HuH-7 (cell line): ENCODE measurements at regions not wholly inside any gene's neighbourhood (a gene's known extent, or its start where the extent isn't known, plus 50 kb on each side); places are given as distances from the start of the nearest gene placed in this dataset.

Experiments
- DNase-seq: peaks from one replicate; pipeline ENCODE4 v3.0.0; 2011; ENCODE audit warnings: low spot score

DNA sequence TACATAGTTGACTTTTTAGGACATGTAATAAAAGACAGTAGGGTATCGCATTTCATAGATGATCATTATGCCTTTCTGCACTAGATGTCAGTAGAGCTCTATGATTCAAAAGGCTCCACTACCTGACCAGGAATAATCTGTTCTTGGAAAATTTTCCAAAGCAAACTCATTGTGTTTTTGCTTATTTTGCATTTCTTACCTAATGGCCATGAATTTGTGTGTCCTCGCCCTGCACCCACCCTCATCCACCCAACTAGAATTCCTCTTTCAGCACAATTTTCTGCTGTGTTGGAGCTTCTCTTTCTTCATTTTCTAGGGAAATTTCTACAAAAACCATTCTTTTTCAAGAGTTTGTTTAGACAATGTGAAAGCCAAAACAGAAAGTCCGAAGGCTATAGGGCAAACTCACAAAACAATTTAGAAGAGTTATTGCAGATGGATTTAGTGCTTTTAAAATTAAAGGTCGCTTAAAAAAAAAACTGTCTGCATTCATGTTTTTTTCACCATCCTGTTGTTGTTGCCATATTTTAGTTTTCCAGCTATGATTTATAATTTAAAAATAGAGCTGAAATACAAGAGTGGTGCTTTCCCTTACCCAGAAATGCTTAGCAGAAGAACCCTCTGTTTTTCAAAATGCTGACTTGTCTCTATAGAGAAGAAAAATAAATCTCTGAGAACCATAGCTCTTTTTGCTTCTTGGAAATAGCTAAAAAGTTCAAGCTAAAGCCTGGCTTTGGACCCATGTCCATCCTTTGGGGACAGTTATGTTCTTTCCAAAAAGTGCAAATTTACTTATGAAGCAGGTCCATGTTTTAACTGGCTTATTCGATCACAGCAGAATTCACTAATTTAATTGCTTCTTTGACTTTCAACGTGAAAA is 183.7 kb downstream of the SPATA18 start:
- peak; percentile 63 for DNase-seq

DNA sequence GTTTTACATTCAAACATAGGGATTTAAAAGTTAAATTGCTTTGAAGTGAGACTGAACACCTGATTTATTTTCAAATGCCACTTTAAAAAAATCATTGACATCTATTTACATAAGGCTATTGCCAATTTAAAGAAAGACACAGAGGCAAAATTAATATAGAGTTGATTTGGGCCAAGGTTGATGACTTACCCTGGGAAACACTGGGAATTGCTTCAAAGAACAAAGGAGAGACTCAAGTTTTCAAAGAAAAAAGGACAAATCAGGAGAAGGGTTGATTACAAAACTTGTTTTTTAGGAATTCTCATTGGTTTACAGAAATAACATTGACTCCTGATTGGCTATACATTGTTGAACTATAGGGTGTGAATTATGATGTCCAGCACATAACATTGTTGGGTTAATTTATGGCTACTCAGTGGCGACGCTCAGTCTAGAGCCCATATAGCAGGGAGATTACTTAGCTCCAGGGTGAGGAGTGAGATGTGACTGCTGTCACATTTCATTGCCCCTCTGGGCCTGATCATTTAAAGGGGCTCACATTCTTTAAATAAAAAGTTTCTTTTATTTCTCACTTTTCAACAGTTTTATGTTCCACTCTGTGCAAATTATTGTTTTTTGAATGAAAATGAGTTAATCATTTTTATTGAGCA is 184.6 kb downstream of the SPATA18 start:
- DNase-seq = no peak

DNA sequence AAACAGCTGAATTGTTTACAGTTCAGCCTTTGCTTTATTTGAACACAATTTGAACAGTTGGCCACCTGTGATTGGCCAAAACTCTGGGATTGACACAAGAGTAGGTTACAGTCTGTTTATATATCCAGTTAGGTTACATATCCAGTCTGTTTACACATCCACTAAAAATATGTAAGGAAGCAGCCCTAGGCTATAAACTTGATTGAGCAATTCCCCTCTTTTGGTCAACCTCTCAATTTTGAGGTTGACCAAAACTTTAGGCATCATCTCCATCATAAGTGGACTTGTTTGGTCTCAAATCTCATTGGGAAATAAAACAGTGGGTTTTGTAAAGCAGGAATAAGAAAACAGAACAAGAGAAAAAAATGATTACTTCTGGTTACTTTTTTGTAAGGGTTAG is 190.8 kb downstream of the SPATA18 start:
- DNase-seq = no peak

DNA sequence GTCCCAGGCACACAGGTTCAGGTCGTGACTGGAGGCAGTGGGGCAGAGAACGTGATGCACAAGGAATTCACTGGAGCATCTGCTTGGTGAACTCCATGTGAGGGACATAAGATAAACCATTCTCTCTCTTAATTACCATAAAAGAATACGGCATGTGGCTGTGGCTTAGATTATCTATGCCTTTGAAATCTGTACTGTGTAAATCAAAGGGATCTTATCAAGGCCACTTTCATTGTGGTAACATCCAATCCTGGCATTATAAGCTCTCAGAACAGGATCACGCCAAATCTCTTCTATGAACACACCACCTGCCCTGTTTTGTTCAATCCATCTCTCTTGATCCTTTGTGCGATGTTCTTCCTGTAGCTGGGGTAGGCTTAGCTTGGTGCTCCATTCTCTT is 192.3 kb downstream of the SPATA18 start:
- no peak for DNase-seq

DNA sequence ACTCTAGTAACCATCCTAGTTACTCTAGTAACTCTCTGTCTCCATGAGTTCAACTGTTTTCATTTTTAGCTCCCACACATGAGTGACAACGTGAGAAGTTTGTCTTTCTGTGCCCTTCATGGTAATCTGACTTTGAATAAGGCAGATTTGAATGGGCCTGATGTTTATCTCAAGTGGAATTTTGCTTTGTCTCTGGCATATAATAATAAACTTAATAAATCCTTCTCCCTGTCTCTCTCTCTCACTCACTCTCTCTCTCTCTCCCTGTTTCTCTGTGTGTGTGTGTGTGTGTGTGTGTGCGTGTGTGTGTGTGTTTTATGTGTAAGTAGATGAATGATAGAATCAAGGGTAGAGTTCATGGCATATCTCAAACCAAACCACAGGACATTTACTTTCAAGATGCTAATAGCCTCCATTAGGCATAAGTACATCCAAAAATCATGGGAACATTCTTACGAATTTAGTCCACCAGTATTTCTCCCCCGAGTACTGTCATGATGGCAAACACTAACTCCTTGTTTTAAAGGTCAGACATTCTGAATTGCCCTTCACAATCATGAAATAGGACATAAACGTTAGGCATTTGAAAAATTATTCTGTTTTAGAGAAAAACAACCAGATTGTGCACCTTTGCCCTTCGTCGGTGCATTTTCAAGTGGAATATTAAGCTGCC is 193.1 kb downstream of the SPATA18 start:
- DNase-seq = no peak

DNA sequence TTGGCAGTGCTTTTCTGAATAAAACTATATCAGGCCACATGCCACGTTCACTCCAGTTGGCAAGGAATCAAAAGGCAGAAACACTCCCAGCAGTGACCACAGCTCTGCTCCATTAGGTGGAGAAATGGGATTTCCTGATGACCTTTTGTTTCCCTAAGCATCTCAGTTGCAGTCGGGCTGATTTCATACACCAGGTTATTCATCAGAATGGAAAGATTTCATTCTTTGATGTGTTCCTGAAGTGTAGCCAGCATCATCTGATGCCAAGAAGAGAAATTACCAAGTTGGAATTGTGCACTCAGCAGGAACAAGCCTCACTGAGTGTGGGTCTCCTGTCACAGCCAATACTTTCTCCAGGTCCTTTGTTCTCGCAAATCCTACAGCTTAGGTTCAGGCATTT is 193.7 kb downstream of the SPATA18 start:
- DNase-seq = no peak

DNA sequence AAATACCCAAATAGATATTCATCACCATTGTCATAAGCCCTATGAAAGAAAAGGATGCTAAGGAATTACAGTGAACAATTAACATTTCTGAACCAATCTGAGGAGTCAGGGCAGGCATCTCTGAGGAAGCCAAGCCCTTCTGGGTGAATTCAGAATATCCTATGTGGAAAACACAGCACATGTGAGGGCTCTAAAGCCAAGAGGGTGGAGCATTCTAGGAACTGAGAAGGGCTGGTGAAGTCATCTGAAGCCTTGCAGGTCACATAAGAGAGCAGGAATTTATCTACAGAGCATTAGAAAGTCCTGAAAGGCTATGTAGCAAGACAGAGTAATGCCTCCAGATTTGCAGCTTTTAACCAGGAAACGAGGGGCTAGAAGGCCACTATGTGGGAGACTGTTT is 195.7 kb downstream of the SPATA18 start:
- DNase-seq = no peak

DNA sequence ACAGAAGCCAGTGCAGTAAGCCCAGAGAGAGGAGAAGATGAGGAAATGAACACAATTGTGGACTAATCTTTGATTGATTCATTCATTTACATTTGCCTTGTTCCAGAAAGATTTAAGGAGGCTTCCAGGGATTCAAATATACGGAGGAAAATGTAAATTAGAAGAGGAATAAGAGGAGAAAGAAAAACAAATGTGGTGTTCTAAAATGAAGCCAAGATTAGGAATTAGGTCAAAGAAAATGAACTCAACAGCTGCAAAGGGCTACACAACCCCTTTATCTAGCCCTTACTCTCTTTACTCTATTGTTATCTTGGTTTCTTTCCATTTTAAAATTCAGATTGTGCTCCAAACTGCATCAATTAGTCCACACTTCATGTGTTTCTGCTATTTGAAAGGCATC is 196.8 kb downstream of the SPATA18 start:
- DNase-seq = no peak

DNA sequence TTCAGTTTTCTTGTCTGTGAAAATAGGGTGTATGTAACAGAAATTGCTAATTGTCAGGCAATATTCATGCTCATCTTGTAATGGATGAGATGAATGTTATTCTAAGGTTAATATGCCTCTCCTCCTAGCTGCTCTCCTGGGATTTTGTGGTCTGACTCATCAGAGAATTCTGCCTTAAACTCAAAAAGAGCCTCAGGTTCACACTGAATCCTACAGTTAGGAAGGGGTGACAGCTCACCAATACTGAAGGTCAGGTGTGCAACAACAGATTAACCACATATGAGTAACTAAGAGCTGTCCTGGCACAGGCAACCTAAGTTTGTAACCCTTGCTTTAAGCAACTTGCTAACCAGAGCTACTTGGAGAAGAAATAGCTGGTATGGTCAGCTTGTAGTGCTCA is 197.7 kb downstream of the SPATA18 start:
- no peak for DNase-seq

DNA sequence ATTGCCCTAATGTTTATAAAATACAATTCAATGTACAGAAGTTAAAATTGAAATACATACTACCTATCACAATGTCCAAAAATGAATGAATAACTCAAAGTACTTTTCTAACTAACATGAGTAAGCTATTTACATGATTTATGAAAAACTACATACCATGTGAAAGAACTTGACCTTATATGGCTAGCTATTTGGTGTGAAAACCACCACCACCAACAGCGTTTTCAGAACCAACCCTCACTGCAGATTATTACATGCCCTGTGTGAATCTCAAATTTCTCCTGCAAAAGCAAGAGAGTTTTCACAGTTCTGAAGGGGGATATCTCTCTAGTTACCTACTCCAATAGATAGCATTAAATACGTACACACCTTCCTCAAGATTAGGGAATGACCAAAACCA is 198.5 kb downstream of the SPATA18 start:
- no peak for DNase-seq

DNA sequence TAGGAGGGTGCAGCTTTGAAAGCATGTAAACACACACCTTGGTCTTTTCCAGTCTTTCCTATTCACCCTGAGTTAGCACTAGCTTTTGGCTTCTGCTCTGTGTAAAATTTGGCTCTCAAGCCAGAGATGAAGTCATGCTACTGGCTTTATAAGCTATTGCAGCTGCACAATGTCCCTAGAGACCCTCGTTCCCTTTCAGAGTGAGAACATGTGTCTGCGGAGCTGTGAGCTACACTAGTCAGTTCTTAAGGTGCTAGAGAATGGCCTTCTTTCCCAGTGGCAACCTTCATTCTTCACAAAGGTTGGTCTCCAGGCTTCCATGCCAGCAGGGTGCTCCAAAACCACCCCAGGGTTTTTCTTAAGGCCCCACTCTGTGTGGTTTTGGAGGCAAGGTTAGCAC is 199.1 kb downstream of the SPATA18 start:
- DNase-seq = no peak

DNA sequence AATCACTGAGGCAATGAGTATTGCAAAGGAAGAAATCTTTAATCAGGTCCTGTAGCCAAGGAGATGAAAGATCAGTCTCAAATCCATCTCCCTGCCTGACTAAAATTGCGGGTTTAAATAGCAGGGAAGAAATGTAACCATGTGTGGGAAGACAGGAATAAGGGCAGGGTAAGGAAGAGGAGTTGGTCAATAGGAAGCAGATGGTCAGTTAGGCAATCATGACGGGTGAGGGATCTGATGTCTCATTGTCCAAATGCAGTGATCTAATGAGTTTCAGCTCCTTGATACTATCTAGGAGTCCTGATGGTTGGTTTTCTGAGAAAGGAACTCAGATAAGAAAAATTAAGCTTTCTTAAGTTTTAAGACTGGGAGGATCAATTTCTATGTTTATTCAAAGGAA is 200.8 kb downstream of the SPATA18 start:
- DNase-seq = no peak

DNA sequence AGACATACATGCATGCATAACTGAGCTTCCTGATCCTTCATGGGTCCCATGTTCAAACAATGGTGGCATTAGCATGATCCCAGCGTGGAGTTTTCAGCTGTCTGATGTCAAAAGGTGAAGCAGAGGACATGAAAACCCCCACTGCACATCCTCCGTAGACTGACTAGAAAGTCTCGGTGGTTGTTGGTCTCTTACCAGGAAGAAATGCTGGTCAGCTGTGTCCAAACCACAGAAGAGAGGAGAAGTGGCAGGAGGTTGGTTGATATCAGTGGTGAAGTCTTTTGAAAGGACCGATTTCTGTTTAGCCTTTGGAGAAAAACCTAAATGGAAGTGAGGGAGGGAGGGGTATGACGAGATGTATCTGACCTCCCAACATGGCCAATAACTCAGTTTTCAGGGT is 201.9 kb downstream of the SPATA18 start:
- no peak for DNase-seq

DNA sequence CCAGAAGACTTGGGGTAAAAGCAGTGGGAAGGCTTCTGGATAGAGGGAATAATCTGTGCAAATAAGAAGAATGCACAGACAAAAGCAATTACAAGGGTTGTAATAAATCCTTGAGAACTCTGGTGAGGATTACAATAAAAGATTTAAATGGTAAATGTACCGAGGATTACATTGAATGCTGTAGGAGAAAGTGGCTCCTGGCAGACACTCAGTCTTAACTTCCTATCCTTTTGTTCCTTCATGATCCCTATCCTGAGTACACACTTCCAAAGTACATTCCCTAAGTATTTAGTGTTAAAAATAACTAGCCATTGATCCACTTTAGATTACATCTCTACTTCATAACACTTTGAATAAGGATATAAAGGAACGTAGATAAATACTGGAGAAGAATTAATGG is 205.4 kb downstream of the SPATA18 start:
- no peak for DNase-seq

DNA sequence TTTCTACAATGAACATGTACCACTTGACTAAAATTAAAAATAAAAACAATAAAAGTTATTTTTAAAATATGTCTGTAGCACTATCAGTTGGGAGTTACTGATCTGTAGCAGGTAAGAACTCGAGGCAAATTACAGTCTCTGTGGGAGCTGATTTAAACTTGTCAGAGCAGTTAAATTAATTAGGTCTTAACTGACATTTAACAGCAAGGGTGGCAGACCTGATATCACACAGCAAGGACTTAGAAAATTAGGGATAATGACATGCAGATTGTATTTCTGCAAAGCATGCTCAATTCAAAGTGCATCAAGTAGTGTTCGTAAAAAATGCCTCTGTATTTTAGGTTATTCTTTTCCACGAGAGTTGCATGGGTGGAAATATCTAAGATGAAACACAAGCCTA is 208.9 kb downstream of the SPATA18 start:
- no peak for DNase-seq

DNA sequence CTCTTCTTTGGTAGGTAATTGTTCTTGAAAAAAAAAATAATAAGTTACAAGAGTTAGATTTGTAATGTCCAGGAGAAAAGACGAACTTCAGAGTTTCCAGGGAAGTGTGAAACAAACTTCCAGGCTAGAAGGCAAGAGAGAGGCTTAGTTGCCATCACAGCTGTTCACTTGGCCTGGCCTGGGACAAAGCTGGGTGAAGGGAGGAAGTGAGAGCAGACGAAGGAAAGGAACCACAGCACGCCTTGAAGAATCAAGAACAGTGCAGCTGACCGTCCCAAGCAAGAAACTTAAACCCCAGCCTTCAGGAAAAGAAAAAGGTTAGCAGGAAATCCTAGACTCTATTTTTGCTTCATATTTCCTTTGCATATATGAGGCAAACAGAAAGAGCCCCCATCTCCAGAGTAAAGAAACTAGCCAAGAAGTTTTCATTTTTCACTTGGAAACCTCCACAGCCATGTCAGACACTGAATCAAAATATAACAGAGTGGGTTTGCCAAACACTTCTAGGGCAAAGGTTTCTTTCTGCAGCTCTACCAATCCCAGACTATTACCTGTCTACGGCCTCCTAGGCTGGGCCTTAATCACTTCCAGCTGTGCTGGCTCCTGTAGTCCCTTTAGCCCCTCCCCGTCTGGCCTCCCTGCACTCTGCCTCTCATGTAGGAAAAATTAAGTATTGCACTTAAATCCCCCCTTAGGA is 209.6 kb downstream of the SPATA18 start:
- no peak for DNase-seq

DNA sequence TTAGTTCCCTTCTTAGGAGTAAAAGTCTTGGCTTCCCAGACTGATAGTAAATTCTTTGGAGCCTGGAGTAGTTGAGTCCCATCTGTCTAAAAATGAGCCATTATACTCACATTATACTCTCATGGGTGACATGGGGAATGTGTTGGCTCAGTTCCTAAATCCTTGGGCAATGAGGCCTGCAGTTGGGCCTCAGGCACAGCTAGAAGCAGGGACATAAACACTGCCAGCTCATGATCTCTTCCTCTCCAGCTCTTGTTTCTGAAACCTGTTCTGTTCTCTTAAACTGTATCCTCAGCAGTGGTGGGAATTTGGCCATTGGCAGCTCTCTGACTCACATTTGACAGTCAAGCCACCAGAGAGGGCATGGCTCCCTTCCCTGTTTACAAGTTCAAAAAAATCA is 212.5 kb downstream of the SPATA18 start:
- DNase-seq = no peak

DNA sequence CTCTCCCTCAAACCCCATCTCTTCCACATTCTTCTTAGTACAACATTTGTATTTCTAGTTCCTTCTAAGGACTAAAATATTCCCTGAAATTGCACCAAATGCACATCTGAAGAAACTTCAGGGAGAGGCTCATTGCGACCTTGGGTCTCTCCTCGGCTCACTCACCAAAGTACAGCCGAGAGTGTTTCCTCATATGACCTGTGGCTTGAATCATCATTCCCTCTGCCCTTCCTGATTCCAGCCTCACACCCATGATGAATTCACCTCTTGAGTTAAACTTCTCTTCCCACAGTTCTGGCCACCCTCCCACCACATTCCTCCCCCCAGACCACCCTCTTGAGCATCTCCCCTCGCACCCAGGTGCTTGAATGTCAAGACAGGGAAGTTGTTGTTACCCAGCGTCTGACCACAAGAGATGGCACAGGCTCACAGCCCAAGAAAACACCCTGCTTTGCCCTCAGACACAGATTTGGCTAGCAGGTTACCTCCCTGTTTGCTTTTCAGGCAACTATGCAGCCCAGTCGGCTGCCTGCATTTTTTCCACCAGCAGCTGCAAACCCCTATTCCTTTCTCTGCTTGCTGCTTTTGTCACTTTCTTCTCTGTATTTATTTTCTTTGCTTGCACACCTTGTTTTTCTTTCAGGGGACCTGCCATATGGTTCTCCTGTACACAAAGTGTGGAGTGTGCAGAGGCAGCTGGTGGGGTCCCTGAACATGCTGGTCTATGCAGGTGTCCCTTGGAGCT is 214.8 kb downstream of the SPATA18 start:
- no peak for DNase-seq

DNA sequence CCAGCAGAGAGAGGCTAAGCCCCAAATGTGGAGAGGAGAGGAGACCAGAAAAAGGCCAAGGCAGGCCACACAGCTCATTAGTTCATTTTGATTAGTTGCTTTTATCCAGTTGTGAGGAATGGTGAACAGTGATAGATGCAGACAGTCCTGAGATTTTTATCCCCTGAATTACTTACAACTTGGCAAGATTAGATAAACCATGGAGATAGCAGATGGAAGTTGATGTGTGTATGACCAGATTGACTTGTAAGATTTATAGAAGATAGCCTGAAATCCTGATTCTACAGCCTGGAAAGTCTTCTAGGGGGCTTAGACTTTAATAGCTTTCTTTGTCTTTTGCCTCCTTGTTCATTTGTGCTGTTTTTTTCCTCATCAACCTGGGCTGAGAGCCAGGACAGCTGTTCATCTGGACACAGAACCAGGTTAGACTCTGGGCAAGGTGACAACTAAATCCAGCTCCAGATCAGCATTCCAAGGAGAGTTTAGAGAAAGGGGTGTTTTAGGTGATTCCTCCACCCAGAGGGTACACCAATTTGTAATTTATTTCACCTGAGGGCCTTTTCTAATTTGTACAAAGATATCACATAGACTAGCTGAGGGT is 215.5 kb downstream of the SPATA18 start:
- DNase-seq = no peak

DNA sequence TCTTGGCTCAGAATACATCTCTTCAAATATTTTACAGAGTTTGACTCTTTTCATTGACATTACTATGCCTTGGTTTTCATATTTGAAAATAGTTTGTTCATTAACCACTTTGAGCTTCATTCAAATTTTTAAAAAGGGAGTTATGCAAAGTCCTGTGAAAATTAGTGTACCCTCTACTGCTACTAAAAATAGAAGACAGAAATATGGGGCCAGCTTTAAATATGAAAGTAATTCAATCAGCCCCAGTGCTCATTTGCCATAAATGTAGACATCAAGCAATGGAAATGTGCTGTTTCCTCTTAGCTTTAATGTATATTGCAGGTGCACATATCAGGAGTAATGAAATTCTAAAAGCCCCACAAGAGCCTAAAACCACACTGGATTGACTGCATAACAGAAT is 218.7 kb downstream of the SPATA18 start:
- DNase-seq = no peak

DNA sequence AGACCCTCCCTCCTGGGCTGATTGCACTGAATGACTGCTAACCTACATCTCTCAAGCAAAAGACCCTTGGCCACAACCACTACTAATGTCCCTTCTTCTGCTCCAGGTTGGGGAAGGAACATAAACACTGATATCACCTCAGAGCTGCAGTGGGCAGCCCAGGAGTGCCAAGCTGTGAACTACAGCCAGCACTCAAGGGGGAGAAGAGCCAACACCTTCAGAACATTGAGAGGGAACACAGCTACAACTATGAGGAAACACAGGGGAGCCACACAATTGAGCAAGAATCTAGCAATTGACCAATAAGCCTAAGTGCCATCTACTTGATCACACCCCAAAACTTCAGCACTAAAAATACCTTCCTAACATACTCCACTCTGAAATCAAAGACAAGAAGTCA is 222.8 kb downstream of the SPATA18 start:
- no peak for DNase-seq
